GM19043 (cell line): ENCODE measurements at regions not wholly inside any gene's neighbourhood (a gene's known extent, or its start where the extent isn't known, plus 50 kb on each side); places are given as distances from the start of the nearest gene placed in this dataset.
"Not testable (repeated sequence)": the region's sequence is repeated elsewhere in the genome, so short reads cannot be mapped to it uniquely, and the experiment has no call there.

Experiments used
- ATAC-seq: cut with Tn5 transposase; IDR thresholded peaks from one replicate; pipeline ENCODE4 v1.9.1; 2021; ENCODE audit warnings: low read depth; ENCODE audit not compliant: unreplicated experiment

DNA sequence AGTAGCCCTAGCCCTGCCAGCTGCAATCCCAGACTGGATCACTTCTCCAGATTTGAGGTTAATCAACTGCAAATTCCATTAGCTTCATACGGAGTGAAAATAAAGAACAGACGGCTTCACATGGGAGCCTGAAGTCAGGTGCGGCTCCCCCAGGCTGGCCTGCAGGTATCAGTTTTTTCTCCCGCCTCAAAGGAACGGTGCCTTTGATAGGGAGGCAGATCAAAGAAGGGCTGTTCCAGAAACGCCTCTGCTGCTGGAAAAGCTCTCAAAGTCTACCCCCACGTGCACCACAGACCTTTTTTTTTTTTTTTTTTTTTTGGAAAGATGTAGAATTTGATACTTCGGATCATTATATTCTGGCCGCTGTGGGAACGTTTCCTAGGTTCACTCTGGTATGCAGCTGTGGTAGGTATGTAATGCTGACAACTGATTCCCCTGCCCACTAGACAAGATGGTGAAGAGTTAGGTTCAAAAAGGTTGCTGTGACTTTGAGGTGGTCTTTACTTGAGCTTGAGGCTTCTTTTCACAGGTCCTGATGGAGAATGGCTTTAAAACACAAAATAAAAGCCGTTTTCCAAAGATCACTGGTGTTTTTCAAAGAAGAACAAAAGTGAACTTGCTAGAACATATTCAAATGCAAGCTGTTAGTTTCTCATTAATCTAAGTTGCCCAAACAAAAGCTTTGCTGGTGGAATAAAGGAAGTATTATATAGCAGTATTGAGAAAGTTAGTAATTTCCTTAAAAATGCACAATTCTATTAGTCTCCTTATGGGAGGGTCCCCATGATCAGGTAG, 189.0 kb upstream of the NFIA start:
- ATAC-seq: no peak

DNA sequence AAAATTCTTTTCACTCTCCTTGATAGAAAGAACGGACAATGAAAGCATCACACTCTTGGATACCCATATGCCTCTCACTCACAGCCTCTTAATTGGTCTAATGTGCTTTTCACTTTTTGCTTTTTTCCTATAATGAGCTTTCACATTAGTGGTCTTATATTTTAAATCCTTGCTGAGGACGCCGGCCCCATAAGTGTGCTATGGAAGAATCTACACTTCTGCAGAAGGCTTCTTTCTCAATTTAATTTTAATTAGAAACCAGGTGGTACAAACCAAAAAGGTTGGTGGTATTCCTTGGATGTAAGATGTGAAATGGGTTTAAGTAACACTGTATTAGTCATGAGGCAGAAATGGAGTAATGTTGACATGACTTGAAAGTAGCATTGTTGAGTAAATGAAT, 190.6 kb upstream of the NFIA start:
- ATAC-seq: no peak

DNA sequence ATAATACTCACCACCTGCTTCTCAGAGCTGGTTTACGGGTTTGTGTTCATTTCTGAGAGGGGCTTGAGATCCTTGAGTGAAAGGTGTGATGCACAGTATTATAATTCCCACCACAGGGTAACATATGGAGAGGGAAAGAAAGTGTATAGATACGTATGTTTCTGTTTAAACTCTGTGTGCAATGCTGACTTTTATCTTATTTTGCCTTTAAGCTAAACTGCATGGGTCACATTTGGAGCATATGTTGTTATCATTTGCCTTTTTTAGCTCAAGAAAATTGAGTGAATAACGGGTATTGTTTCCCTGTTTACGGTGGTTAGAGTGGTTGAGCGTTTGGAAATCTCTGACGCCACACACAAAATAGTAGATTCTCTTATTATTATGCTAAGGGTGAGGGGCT, 191.1 kb upstream of the NFIA start:
- ATAC-seq: no peak

DNA sequence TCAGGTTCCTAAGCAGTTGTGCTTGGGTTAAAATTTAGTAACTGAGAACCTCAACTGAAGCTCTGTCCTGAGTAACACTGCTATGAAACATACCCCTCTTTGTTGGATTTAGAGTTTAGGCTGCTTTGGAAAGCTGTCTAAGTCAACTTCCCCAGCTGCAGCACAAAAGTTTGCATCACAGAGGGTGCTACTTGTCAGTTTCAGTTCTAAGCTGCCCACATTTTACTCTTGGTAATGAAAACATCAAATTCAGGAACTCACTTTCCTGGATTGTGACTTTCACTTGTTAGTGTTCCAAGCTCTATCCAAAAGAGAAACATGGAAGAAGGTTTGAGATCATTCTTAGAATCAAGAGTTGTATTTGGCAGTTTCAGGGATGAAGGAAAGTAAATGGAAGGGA, 191.7 kb upstream of the NFIA start:
- no peak for ATAC-seq

DNA sequence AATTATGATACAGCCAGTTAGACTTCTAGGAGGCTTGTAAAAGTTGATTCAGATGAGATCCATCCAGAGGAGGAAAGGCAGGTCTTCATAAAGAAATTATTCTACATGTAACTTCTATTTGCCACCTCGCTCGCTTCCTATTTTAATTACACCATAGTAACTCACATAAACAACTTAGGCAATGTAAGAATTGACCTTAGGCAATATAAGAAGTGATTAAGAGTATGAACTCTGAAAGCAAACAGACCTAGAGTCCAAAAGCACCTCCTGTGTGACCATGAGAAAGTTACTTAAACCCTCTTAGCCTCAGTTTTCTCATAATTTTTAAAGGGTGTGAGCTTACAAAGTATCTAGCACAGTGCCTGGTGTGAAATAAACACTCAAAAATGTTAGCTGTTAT, 192.7 kb upstream of the NFIA start:
- no peak for ATAC-seq

DNA sequence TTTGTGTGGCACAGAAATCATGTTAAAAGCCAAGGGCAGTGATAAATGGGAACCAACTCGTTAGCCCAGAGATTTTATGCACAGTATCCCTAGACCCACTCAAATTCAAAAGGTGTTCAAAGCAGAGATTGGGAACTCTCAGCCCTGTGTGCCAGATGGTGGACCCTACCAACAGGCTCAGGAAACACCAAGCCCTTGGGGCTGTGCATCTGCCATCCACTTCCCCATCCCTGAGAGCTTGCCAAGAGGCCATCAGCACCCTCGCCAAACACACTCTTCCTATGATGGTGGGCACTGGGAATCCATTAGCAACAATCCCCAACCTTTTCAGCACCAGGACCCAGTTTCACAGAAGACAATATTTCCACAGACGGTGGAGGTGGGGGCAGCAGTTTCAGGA, 194.2 kb upstream of the NFIA start:
- ATAC-seq: no peak

DNA sequence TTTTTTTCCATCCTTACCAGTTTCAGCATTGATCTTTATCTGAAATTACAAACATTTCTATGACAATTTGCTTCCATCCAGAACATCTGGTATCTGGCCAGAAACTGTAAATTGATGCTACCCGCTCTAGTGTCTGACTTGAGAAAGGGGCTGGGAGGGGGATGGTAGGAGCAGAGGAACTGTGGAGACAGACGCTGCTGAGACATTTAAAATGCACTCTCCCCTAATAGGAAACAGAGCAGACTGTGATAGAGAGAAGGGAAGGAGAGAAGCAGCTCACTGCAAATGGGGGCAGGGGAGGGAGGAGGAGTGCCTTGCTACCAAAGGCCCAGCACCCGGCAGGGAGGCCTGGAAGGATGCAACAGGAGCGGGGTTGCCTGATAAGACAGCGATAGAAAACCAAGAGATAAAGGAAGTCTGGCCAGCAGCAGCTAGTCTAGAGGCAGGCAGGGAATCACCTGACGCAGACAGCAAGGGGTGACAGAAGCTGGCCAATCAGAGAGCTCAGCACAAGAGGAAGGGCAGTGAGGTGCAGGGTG, 195.5 kb upstream of the NFIA start:
- ATAC-seq: no peak

DNA sequence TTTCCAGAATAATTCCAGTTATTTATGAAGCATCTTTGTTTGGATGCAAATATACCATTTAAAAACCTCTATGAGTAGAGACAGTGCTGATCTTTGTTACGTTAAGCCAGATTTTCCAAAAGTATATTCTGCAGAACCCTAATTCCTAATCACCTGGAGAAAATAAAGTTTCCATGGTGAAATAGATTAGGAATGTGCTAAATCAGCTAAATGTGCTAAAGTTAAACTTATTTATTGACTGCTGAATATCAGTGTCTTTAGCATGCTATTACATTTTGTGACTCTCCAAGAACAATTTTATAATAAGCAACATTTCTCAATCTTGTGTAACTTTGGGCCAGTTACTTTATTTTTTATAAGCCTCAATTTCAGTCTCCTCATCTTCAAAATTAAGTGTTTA, 196.3 kb upstream of the NFIA start:
- no peak for ATAC-seq

DNA sequence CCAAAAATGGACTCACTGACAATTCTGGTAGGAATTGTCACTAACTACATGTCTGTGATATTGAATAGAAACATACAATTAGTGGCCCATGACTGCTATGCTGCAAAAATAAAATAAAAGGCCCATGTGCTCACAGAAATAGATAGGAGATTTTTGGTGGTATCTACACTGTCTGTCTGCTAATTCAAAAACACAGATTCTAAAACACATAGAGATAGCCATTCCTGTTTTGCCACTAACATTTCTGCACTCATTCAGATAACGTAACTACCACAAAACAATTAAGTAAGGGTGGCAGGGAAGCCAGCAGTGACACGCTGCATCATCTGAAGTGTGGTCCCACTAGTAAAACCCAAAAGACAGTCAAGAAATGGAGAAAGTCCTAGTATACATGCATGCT, 202.2 kb upstream of the NFIA start:
- no peak for ATAC-seq

DNA sequence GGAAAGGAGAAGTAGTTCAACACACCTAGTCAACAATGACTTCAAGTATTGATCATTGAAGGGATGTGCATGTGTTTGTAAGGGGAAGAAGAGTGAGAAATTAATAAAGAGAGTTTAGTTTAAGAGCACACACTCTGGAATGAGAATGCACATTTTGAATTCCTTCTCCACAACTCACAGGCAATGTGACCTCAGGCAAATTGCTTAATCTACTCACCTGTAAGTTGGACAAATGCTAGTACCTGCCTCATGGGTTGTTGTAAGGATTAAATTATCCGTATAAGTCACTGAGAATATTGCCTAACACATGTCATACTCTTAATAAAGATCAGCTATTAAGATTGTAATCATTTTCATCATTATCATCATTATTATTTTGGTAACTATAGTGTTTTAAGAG, 204.0 kb upstream of the NFIA start:
- ATAC-seq: no peak

DNA sequence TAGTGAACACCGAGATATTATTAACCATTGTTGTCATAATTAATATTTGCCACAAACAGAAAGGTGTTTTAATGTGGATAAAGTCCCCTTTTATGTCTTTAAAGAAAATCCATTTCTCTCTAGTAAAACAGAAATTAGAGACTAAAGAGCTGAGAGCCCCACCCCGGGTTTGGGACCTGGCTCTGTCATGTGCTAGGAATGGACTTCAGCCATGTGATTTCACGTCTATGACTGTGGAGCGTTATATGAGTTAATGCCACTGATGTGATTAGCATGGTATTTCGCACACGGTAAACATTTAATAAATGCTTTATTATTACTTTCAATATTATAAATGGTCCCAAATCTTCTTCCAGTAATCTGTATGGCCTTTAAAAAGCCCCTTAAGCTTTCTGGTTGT, 205.0 kb upstream of the NFIA start:
- no peak for ATAC-seq

DNA sequence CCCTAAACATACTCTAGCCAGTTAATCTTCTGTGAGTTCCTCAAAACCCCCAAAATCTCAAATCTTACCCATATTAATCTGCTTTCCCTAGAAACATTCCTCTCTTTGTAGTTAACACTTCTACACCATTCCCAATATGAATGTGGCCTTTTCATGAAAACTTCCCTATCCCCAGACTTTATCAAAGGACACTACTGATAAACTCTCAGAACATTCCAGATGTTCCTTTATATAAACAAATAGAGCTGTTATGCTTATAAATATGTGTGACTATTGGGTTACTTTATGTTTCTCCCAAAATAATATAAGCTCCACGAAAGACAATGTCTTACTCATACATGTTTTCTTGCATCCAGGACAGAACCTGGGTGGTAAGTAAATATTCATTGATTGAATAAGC, 205.4 kb upstream of the NFIA start:
- ATAC-seq: no peak

DNA sequence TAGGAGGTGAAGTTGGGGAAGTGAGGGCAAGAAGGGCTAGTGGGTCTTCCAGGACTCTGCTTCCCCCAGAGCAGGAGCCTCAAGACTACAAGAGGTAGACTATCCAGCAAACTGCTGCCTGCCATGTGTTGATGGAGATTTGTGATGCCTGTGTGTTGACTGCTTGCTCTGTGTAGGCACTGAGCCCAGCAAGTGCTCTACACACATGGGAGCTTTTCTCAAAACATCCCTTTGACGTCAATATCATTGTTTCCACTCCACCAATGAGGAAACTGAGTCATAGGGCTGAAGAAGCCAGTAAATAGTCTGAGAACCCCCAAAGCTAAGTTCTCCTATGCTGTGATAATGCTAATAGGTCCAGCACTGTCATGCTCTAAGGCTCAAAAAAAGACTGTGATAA, 207.2 kb upstream of the NFIA start:
- no peak for ATAC-seq

DNA sequence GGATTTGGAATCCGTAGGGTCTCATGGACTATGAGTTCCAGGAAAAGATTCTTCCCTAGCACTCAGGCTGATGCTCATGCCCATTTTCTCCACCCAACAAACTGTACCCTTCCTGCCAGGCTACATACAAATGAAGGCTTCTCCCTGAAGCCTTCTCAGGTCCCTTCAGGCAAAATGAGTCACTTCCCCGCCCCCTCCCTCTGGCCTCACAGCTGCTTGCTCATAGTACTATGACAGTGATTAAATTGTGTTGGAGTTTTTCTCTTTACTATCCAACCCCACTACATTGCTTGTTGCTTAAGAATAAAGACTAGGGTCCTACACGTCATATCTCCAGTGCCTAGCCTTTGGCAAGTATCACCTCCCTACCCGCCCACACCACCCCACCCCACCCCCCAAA, 207.6 kb upstream of the NFIA start:
- ATAC-seq: no peak

DNA sequence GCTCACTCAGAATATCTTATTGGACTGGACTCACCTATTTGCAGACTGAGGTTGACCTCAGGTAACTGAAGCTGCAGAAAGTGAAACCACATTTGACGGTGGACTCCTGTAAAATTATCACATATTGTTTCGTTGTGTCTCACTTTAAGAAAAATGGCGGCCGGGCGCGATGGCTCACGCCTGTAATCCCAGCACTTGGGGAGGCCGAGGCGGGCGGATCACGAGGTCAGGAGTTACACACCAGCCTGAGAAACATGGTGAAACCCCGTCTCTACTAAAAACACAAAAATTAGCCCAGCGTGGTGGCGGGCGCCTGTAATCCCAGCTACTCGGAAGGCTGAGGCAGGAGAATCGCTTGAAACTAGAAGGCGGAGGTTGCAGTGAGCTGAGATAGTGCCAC, 209.0 kb upstream of the NFIA start:
- not testable (repeated sequence) for ATAC-seq

DNA sequence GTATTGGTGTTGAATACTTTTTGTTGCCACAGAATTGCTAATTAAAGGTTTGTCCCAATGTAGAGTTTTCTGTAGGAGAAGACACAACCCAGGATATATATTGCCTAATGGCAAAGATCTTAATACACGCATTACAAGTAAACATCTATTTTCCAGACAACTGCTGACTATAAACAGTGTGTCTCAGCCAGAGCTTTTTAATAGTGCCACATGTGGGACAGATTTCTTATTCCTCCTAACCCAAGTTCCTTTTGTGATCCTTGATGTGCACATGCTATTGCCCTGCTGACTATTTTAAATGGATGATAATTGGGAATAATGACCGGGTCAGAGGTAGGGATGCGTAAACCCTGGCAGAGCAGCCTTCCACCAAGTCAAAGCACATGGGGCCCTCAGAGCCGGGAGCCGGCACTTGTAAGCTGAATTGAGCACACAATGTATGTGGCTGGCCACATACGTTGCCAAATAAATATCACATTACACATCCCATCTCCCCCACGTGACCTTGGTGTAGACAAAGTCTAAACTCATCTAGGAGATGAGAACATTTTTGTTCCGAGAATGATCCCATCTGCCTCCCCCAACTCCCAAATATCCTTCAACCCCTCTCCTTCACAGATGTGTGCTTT, 209.8 kb upstream of the NFIA start:
- ATAC-seq: no peak

DNA sequence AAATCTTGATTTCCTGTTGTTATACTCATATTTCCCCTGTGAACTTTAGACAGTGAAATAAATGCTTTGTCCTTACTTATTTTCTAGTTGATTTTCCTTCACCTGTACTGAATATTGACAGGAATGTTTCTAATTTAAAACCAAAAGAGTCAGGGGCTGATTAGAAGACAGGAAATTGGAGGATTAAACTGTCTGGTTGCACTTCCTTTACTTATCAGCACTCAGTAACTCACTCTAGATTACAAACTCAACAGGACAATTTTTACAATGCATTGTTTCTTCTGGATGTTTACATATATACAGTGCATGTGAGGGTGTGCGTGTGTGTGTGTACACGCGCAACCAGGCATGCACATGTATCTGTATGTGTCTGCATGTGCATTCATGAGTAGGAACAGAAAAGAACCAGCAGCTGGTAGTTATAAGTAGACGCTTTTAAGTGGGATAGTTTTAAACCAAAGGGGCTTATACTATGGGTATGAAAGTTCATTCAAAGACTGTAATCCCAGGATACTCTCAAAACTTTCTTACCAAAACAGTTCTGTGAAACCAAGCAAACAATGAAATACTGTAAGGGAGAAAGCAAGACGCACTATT, 212.0 kb upstream of the NFIA start:
- ATAC-seq: no peak

DNA sequence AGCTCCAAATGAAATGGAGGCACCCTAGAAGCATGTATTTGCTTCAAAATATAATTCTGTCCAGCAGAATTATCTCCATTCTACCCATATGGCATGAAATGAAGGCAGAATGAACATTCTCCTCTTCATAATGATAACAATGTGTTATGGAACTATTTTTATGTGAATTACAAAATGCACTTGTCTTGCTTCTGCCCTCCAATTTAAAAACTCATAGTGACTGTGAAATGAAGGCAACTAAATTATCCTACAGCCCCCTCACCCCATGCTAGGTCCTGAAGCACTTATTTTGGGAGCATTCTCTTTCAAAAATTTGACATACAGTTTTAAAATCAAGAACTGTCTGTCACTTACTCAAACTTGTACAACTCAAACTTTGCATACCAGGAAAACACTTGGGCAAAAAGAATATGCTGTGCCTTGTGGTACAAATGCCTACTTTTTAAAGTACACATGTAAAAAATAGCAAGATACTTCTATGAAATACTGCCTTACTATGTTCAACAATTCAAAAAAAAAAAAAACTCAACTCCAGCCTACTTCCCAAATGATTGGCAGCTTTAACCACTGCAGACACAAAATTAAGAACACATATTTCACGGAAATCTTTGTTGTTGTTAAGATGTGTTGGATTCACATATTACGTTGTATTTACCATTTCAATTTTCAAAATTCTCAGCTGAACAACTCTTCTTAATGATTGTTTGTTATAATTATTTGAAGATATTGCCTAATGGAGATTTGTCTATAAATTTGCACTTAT, 213.3 kb upstream of the NFIA start:
- no peak for ATAC-seq

DNA sequence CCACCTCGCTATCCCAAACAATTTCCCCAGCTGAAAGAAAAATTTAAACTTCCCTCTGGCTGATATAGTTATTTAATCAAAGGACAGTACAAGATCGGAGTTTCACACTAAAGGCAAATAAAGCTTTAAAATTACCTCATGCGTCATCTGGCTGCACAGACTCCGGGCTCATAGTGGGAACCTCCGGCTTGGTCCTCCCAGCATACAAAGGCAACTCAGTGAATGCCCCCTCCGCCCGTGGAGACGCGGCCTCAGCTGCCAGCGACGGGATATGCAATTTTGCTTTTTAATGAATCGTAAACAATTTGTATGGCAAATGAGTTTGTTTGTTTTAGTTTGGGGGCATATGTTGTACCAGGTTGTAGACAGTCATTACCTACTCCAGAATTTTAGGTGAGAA, 214.6 kb upstream of the NFIA start:
- no peak for ATAC-seq

DNA sequence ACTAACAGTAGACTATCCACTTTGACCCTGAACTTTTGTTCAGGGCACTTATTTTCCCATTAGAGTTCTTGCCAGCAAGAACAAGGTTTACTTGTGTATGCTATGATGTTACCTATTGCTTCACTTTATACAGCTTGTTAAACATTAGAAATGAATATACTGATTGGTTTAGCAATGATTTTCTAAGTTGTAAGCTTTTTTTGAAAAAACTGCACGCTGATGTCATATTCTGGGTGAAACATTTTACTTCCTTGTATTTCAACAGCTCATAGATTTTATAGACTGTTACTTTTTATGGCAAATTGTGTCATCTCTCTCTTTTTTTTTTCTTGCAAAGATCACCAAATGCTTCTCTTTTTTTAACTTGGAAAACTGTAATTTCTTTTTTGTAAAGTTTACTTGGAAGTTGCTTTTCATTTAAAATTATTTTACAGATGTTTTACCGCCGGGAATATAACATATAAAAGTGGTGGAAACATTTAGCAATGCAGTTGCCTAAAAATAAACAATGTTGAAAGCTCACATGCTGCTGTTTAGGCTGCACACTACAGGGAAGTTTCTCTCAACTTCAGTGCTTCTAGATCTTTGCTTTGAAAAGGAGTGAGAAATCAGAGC, 215.3 kb upstream of the NFIA start:
- ATAC-seq: no peak
